ENCODE measurements at regions not wholly inside any gene's neighbourhood (a gene's known extent, or its start where the extent isn't known, plus 50 kb on each side); places are given as distances from the start of the nearest gene placed in this dataset.

GRCh38 chr2:58508006-58508405 is 266.9 kb upstream of the FANCL start:
- TF ChIP-seq, protein P1, sequence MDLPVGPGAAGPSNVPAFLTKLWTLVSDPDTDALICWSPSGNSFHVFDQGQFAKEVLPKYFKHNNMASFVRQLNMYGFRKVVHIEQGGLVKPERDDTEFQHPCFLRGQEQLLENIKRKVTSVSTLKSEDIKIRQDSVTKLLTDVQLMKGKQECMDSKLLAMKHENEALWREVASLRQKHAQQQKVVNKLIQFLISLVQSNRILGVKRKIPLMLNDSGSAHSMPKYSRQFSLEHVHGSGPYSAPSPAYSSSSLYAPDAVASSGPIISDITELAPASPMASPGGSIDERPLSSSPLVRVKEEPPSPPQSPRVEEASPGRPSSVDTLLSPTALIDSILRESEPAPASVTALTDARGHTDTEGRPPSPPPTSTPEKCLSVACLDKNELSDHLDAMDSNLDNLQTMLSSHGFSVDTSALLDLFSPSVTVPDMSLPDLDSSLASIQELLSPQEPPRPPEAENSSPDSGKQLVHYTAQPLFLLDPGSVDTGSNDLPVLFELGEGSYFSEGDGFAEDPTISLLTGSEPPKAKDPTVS (IDR thresholded peaks at IDR 0.05; ENCODE audit: low read depth, low read length), result no peak
- TF ChIP-seq YBX1 (IDR thresholded peaks at IDR 0.05) (no peak), IKZF2 (IDR thresholded peaks at IDR 0.05) (no peak), STAT3 (IDR thresholded peaks at IDR 0.05; ENCODE audit: low read depth, low read length) (no peak), CTCF (IDR thresholded peaks at IDR 0.05 in 2 of 3, conservative IDR thresholded peaks at IDR 0.05 in 1 of 3; ENCODE audit: control insufficient read depth in 2 of 3, extremely low read depth in 1 of 3, insufficient read depth in 1 of 3, low read depth in 3 of 3, low read length in 3 of 3) (no peak)
- TF ChIP-seq, protein P2, sequence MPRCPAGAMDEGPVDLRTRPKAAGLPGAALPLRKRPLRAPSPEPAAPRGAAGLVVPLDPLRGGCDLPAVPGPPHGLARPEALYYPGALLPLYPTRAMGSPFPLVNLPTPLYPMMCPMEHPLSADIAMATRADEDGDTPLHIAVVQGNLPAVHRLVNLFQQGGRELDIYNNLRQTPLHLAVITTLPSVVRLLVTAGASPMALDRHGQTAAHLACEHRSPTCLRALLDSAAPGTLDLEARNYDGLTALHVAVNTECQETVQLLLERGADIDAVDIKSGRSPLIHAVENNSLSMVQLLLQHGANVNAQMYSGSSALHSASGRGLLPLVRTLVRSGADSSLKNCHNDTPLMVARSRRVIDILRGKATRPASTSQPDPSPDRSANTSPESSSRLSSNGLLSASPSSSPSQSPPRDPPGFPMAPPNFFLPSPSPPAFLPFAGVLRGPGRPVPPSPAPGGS (IDR thresholded peaks at IDR 0.05; ENCODE audit: borderline replicate concordance, insufficient read depth, low read depth, low read length, poor library complexity, severe bottlenecking), result no peak

All from GM12878 (cell line).